H1 (cell line): ENCODE measurements at regions not wholly inside any gene's neighbourhood (a gene's known extent, or its start where the extent isn't known, plus 50 kb on each side); places are given as distances from the start of the nearest gene placed in this dataset.

Experiments used
- CTCF ChIA-PET: fragments of 300-600 bp; sonication (Branson Sonifier 250); formaldehyde crosslinking; loops from one replicate; lab custom pipeline; 2021; ENCODE audit not compliant: partially characterized antibody; lab: Charles Lee
- POLR2A ChIA-PET: fragments of 300-600 bp; sonication (Branson Sonifier 250); formaldehyde crosslinking; loops from one replicate; lab custom pipeline; 2021; ENCODE audit warnings: inconsistent platforms; ENCODE audit not compliant: partially characterized antibody; lab: Charles Lee
- DNase-seq, 2 experiments: peaks; one replicate each; pipeline versions ENCODE4 v3.0.0 to v3.0.0-alpha.2; 2010 to 2022; ENCODE audit warnings: low spot score in 2 of 2, low read depth in 1 of 2, mixed read lengths in 1 of 2
- FAIRE-seq: peaks from 2 replicates; lab custom pipeline; 2011; peaks lifted over from hg19 to GRCh38; lab: Jason Lieb, UNC
- H2AFZ ChIP-seq: 2 replicates; pipeline ENCODE4 v1.8.1; 2012; ENCODE audit warnings: low read length, inconsistent platforms
- H2AK5ac ChIP-seq: 2 replicates; pipeline ENCODE4 v1.6.1; 2013; ENCODE audit warnings: low read depth, low read length
- H2BK120ac ChIP-seq: replicated peaks from 2 replicates; pipeline ENCODE3; 2013; ENCODE audit warnings: low read depth, low read length, inconsistent platforms
- H2BK12ac ChIP-seq: 2 replicates; pipeline ENCODE4 v1.6.1; 2013; ENCODE audit warnings: low read depth, low read length
- H2BK15ac ChIP-seq: 2 replicates; pipeline ENCODE4 v1.6.1; 2013; ENCODE audit warnings: low read length
- H2BK20ac ChIP-seq: 2 replicates; pipeline ENCODE4 v1.6.1; 2013; ENCODE audit warnings: low read length
- H2BK5ac ChIP-seq: 2 replicates; pipeline ENCODE4 v1.6.1; 2013; ENCODE audit warnings: low read depth, low read length
- H3K14ac ChIP-seq: 2 replicates; pipeline ENCODE4 v1.6.1; 2013; ENCODE audit warnings: inconsistent platforms; ENCODE audit not compliant: insufficient read length
- H3K18ac ChIP-seq: 2 replicates; pipeline ENCODE4 v1.6.1; 2013; ENCODE audit warnings: low read length; ENCODE audit errors: extremely low read depth
- H3K23ac ChIP-seq: 2 replicates; pipeline ENCODE4 v1.6.1; 2013; ENCODE audit warnings: inconsistent platforms; ENCODE audit not compliant: insufficient read length
- H3K23me2 ChIP-seq: 2 replicates; pipeline ENCODE4 v1.6.1; 2013; ENCODE audit warnings: low read depth, low read length
- H3K27ac ChIP-seq: 2 replicates; pipeline ENCODE4 v1.6.1; 2011; ENCODE audit warnings: low read depth, low read length, inconsistent platforms
- H3K27me3 ChIP-seq, 4 experiments: replicated peaks in 1 of 4; 1 replicate in 1 of 4; 2 replicates in 3 of 4; pipeline versions ENCODE4 v1.6.1 to v1.8.1; 2011 to 2013; ENCODE audit warnings: low read length in 3 of 4, mild to moderate bottlenecking in 3 of 4, inconsistent platforms in 2 of 4, mixed read lengths in 2 of 4, moderate library complexity in 1 of 4; ENCODE audit not compliant: control insufficient read depth in 3 of 4, insufficient read depth in 3 of 4; ENCODE audit errors: extremely low read depth in 1 of 4
- H3K36me3 ChIP-seq, 4 experiments: 2 replicates each; pipeline versions ENCODE4 v1.6.1 to v1.8.1; 2011 to 2013; ENCODE audit warnings: mild to moderate bottlenecking in 4 of 4, low read length in 3 of 4, moderate library complexity in 2 of 4, control low read depth in 1 of 4, inconsistent platforms in 1 of 4; ENCODE audit not compliant: insufficient read depth in 4 of 4, control insufficient read depth in 2 of 4
- H3K4ac ChIP-seq: replicated peaks from 2 replicates; pipeline ENCODE3; 2013; ENCODE audit warnings: low read length, low read depth, mixed read lengths, inconsistent platforms; ENCODE audit not compliant: insufficient read length
- H3K4me1 ChIP-seq, 4 experiments: replicated peaks in 1 of 4; 1 replicate in 1 of 4; 2 replicates in 3 of 4; pipeline versions ENCODE4 v1.6.1 to v1.8.1; 2011 to 2013; ENCODE audit warnings: low read length in 3 of 4, inconsistent platforms in 2 of 4, mixed read lengths in 1 of 4; ENCODE audit not compliant: insufficient read depth in 4 of 4, control insufficient read depth in 3 of 4
- H3K4me2 ChIP-seq, 2 experiments: 2 replicates each; pipeline versions ENCODE4 v1.6.1 to v1.8.1; 2011 to 2013; ENCODE audit warnings: low read depth in 2 of 2, low read length in 2 of 2, control low read depth in 1 of 2, inconsistent platforms in 1 of 2, mild to moderate bottlenecking in 1 of 2; ENCODE audit not compliant: insufficient read depth in 1 of 2
- H3K4me3 ChIP-seq, 4 experiments: fragments of 200-600, 300-600 bp in 1 of 4; sonication (generic), shearing (Covaris generic), sonication (Bioruptor Twin) in 1 of 4; 2 replicates each; pipeline versions ENCODE4 v1.5.1 to v1.8.1; 2011 to 2016; ENCODE audit warnings: low read length in 4 of 4, low read depth in 3 of 4, control low read depth in 2 of 4, inconsistent platforms in 2 of 4, mild to moderate bottlenecking in 2 of 4, mixed read lengths in 1 of 4, moderate library complexity in 1 of 4; ENCODE audit not compliant: insufficient read depth in 2 of 4; ENCODE audit errors: extremely low read depth in 1 of 4
- H3K56ac ChIP-seq: replicated peaks from 2 replicates; pipeline ENCODE3; 2013; ENCODE audit warnings: low read depth, mild to moderate bottlenecking, mixed read lengths, low read length, inconsistent platforms; ENCODE audit not compliant: insufficient read length
- H3K79me1 ChIP-seq: 2 replicates; pipeline ENCODE4 v1.6.1; 2013; ENCODE audit warnings: low read depth, low read length, control low read depth
- H3K79me2 ChIP-seq, 2 experiments: 2 replicates each; pipeline versions ENCODE4 v1.6.1 to v1.8.1; 2012 to 2013; ENCODE audit warnings: low read length in 2 of 2, mild to moderate bottlenecking in 2 of 2, inconsistent platforms in 1 of 2; ENCODE audit not compliant: insufficient read depth in 2 of 2, control insufficient read depth in 1 of 2
- H3K9ac ChIP-seq, 4 experiments: replicated peaks in 1 of 4; 1 replicate in 1 of 4; 2 replicates in 3 of 4; pipeline versions ENCODE4 v1.6.1 to v1.8.1; 2011 to 2013; ENCODE audit warnings: low read depth in 3 of 4, low read length in 3 of 4, control low read depth in 2 of 4, mild to moderate bottlenecking in 2 of 4, moderate library complexity in 2 of 4, inconsistent platforms in 1 of 4; ENCODE audit errors: extremely low read depth in 1 of 4
- H3K9me3 ChIP-seq, 2 experiments: 2 replicates each; pipeline versions ENCODE4 v1.6.1 to v1.8.1; 2012 to 2013; ENCODE audit warnings: mild to moderate bottlenecking in 2 of 2, moderate library complexity in 2 of 2, control low read depth in 1 of 2, inconsistent platforms in 1 of 2, low read depth in 1 of 2, low read length in 1 of 2, mixed read lengths in 1 of 2; ENCODE audit not compliant: insufficient read depth in 2 of 2
- H4K20me1 ChIP-seq, 2 experiments: replicated peaks in 1 of 2; 2 replicates each; pipeline versions ENCODE3 to v1.8.1; 2011 to 2013; ENCODE audit warnings: inconsistent platforms in 2 of 2, low read length in 2 of 2, mild to moderate bottlenecking in 1 of 2; ENCODE audit not compliant: insufficient read depth in 2 of 2, control insufficient read depth in 1 of 2
- H4K5ac ChIP-seq: 2 replicates; pipeline ENCODE4 v1.6.1; 2013; ENCODE audit warnings: low read length, low read depth, mixed read lengths, inconsistent platforms; ENCODE audit not compliant: insufficient read length
- H4K8ac ChIP-seq: 2 replicates; pipeline ENCODE4 v1.8.0; 2013; ENCODE audit warnings: mild to moderate bottlenecking, moderate library complexity, low read length, inconsistent platforms; ENCODE audit not compliant: insufficient read depth; ENCODE audit errors: extremely low read depth
- H4K91ac ChIP-seq: replicated peaks from 2 replicates; pipeline ENCODE3; 2013; ENCODE audit warnings: low read length, mixed read lengths, inconsistent platforms; ENCODE audit not compliant: insufficient read length
- EGR1 ChIP-seq: IDR thresholded peaks from 2 replicates; pipeline ENCODE4 v1.6.1; 2011; ENCODE audit warnings: low read depth, low read length, borderline replicate concordance
- FOSL1 ChIP-seq: IDR thresholded peaks from 2 replicates; pipeline ENCODE4 v1.6.1; 2011; ENCODE audit warnings: mild to moderate bottlenecking, low read depth, low read length, moderate library complexity; ENCODE audit not compliant: insufficient read depth
- GTF2F1 ChIP-seq: IDR thresholded peaks from 2 replicates; pipeline ENCODE4 v1.6.1; 2012; ENCODE audit warnings: low read depth, low read length, improper control_type of control experiment, borderline replicate concordance
- HDAC6 ChIP-seq: IDR thresholded peaks from one replicate; pipeline ENCODE4 v1.7.1; 2012; ENCODE audit warnings: low read depth, mild to moderate bottlenecking, inconsistent platforms, low read length, moderate library complexity
- NRF1 ChIP-seq: IDR thresholded peaks from 2 replicates; pipeline ENCODE4 v1.6.1; 2011; ENCODE audit warnings: mild to moderate bottlenecking, low read depth, low read length, improper control_type of control experiment
- RAD21 ChIP-seq, 2 experiments: IDR thresholded peaks in 1 of 2; conservative IDR thresholded peaks in 1 of 2; 2 replicates each; pipeline ENCODE4 v1.6.1; 2011; ENCODE audit warnings: low read depth in 2 of 2, low read length in 2 of 2, improper control_type of control experiment in 1 of 2, inconsistent platforms in 1 of 2, mild to moderate bottlenecking in 1 of 2, moderate library complexity in 1 of 2
- RNF2 ChIP-seq: fragments of 200-900, 300-1000 bp; sonication (generic); IDR thresholded peaks from 2 replicates; pipeline ENCODE4 v1.7.1; 2016; ENCODE audit warnings: borderline replicate concordance, low read depth, mild to moderate bottlenecking, antibody characterized with exemption, low read length; ENCODE audit not compliant: poor library complexity, severe bottlenecking; ENCODE audit errors: missing control alignments
- RXRA ChIP-seq: IDR thresholded peaks from 2 replicates; pipeline ENCODE4 v1.6.1; 2011; ENCODE audit warnings: low read depth, mild to moderate bottlenecking, low read length, moderate library complexity; ENCODE audit not compliant: insufficient read depth
- SAP30 ChIP-seq: fragments of 300-600 bp; sonication (generic); IDR thresholded peaks from 2 replicates; pipeline ENCODE4 v1.7.1; 2012; ENCODE audit warnings: low read length, moderate library complexity, mild to moderate bottlenecking, inconsistent platforms; ENCODE audit not compliant: insufficient read depth, insufficient replicate concordance
- SP2 ChIP-seq: IDR thresholded peaks from 2 replicates; pipeline ENCODE4 v1.6.1; 2012; ENCODE audit warnings: mild to moderate bottlenecking, low read length, inconsistent platforms
- TAF1 ChIP-seq: IDR thresholded peaks from 2 replicates; pipeline ENCODE4 v1.6.1; 2011; ENCODE audit warnings: mild to moderate bottlenecking, low read depth, low read length
- TBP ChIP-seq: IDR thresholded peaks from 2 replicates; pipeline ENCODE4 v1.6.1; 2011; ENCODE audit warnings: low read depth, low read length, improper control_type of control experiment
- WGBS, 2 experiments: shearing (Covaris generic) in 1 of 2; methylation state at CpG; one replicate each; pipeline versions ENCODE4 v1.1.6 to v1.1.7; 2013 to 2015; ENCODE audit warnings: low lambda C conversion rate in 2 of 2, mixed read lengths in 2 of 2, inconsistent platforms in 1 of 2, low coverage in 1 of 2, missing lambda C conversion rate in 1 of 2; ENCODE audit not compliant: insufficient replicate concordance in 2 of 2, insufficient coverage in 1 of 2, insufficient read length in 1 of 2; ENCODE audit errors: extremely low coverage in 1 of 2, missing lambda C conversion rate in 1 of 2; 5-methylcytosine and 5-hydroxymethylcytosine counted together

- Histone ChIP-seq H2BK5ac (no peak overlapping the region), H3K23me2 (no peaks in the 10 kb centered on the region), H4K5ac (no peak overlapping the region), H3K9ac (no peak overlapping the region), H2BK12ac (no peak overlapping the region), H4K20me1 (no peaks in the 10 kb centered on the region), H3K27ac (no peak overlapping the region), H2BK15ac (no peak overlapping the region), H3K4ac (no peak overlapping the region), H3K23ac (no peak overlapping the region), H3K9me3 (no peaks in the 10 kb centered on the region), H3K4me3 (no peak overlapping the region), H3K4me2 (no peak overlapping the region), H3K79me1 (no peaks in the 10 kb centered on the region), H3K14ac (no peak overlapping the region), H3K36me3 (no peaks in the 10 kb centered on the region), H2AFZ (no peak overlapping the region), H3K27me3 (no peaks in the 10 kb centered on the region), H3K18ac (no peak overlapping the region), H2BK120ac (no peak overlapping the region), H2AK5ac (no peak overlapping the region), H4K8ac (no peak overlapping the region), H3K79me2 (no peaks in the 10 kb centered on the region), H4K91ac (no peak overlapping the region), H2BK20ac (no peak overlapping the region), H3K56ac (no peak overlapping the region), H3K4me1 (peaks cover 1 to 13% (median 2%) of the 10 kb centered on the region in 4 experiments; a peak in 3 of 7 replicates)
- CTCF ChIA-PET = interaction anchor here (0.9 to 1.8 kb wide), 3 partner anchors 10 to 66 kb away, joined by 4 to 9 read pairs (median 6); no protein-coding TSS in a partner anchor
- POLR2A ChIA-PET = interaction anchor here (1.1 kb wide), 1 partner anchor 9 kb away, joined by 3 read pairs; no protein-coding TSS in a partner anchor
- no peak for TF ChIP-seq SAP30
- no peak for TF ChIP-seq RNF2
- TF ChIP-seq EGR1 = no peak
- no peak for TF ChIP-seq RAD21 (IDR thresholded peaks at IDR 0.05 in 1 of 2, conservative IDR thresholded peaks at IDR 0.05 in 1 of 2; ENCODE audit: low read depth in 2 of 2, low read length in 2 of 2)
- TF ChIP-seq SP2 = no peak
- no peak for TF ChIP-seq FOSL1
- no peak for TF ChIP-seq TAF1
- no peak for TF ChIP-seq GTF2F1
- no peak for TF ChIP-seq RXRA
- no peak for TF ChIP-seq HDAC6
- no peak for TF ChIP-seq TBP
- no peak for TF ChIP-seq NRF1
- no peak for FAIRE-seq
- DNase-seq = no peak
- 95% methylated on average over 6 of the region's 6 CpGs; no CpG with 5 or more reads in 1 of the 2 experiments for WGBS, 2 experiments
Observed at GRCh38 chr7:131236318-131236672, 91.4 kb upstream of the MKLN1 start.
